HG02852 (cell line): ENCODE measurements at regions not wholly inside any gene's neighbourhood (a gene's known extent, or its start where the extent isn't known, plus 50 kb on each side); places are given as distances from the start of the nearest gene placed in this dataset.

Experiments used
- ATAC-seq: cut with Tn5 transposase; IDR thresholded peaks from one replicate; pipeline ENCODE4 v1.9.1; 2021; ENCODE audit warnings: mild to moderate bottlenecking, moderate library complexity; ENCODE audit not compliant: unreplicated experiment

DNA sequence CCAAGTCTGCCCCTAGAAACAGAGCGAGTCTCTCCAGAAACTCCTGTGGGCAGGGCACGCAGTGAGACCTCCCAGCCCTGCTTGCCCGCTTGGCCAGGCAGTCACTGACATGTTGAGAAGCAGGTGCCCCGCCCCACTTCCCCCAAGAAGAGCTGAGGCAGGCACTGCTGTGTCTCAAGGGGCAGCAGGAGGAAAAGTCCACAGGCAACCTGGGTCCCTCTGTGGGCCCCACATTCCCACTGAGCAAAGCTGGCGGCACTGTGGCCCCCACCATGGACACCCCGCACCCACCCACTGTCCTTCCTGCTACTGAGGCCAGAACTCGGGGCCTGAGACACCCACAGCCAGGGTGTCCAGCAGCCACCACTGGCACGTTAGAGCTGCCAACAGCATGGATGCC is 137.3 kb upstream of the NKX1-1 start:
- ATAC-seq, result no peak

- no peak for ATAC-seq
Observed at GRCh38 chr4:1542516-1543320, 136.5 kb upstream of the NKX1-1 start.

- ATAC-seq, result no peak
Observed at GRCh38 chr4:1542226-1542490, 135.9 kb upstream of the NKX1-1 start.

- no peak for ATAC-seq
Observed at GRCh38 chr4:1541449-1542225, 135.4 kb upstream of the NKX1-1 start.

- no peak for ATAC-seq
Observed at GRCh38 chr4:1540601-1541375, 134.5 kb upstream of the NKX1-1 start.

DNA sequence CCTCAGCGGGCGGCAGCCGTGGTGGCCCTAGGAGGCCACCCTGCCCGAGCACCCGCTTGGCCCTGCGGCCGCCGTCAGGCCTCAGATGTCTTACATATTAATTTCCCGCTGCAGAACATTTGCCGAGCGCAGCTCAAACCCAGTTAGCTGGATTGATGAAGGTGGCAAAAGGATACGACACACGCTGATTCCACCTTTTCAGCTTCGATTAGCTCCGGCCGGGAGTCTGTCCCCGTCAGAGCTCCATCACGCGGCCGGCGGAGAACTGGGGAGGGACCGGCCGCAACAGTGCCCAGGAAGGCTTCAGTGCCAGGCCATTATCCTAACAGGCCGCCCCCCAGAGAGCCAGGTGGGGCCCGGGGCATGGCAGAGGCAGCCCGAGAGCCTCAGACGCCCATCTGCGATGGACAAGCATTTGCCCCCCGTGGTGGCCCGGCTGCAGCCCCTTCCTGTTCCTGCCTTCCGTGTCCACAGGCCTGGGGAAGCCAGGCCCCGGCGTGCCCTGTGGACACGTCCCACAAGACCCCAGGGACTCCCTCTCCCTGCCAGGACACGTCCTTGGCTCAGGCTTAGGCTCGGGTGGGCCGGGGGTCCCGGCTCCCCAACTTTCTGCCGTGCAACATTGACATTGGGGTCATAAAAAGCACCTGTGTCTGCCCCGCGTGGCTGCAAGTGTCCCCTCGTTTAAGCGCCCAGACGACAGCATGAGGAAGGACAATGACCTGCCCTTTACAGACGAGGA is 133.8 kb upstream of the NKX1-1 start:
- ATAC-seq, result no peak

GRCh38 chr4:1538941-1539772 is 132.9 kb upstream of the NKX1-1 start:
- ATAC-seq, result no peak

DNA sequence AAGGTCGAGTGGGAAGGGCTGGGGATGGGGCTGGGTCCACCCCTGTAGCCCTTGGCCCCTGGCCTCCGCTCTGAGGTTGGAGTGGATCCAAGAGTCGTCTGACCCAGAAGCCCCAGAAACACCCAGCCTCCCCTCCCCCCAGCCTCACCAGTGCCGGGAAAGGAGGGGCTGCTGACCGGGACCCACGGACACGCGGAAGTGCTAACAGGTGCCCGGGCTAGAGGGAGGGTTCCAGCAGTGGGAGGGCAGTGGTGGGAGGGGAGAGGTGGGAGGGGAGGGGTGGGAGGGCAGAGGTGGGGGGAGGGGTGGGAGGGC is 131.8 kb upstream of the NKX1-1 start:
- no peak for ATAC-seq

DNA sequence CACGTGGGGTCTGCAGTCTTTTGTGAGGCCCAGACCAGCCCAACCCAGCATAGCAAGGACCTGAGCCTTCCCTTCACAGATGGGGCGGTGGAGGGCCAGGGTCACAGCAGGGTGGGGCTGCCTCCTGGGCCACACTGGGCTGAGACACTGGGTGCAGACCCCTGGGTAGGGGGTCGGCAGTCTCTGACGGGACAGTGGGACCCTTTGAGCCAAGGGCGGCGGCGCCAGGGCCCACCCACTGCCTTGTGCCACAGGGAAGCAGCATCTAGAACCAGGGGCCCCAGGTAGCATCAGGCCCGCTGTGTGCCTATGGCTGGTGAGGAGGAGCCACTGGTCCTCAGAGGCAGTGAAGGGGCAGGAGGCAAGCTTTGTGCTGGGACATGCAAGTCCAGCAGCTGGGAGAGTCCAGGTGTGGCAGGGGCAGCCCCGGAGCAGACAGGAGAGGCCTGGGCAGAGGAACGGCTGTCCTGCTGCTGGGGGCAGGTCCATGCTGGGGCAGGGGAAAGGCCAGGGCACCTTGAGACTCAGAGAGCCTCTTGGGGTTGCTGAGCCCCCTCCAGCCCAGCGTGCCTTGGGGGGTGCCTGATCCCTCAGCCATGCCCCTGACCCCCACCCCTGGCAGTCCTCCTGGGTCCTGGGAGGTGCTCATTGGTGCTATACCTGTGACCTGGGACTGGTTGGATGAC is 131.3 kb upstream of the NKX1-1 start:
- no peak for ATAC-seq

DNA sequence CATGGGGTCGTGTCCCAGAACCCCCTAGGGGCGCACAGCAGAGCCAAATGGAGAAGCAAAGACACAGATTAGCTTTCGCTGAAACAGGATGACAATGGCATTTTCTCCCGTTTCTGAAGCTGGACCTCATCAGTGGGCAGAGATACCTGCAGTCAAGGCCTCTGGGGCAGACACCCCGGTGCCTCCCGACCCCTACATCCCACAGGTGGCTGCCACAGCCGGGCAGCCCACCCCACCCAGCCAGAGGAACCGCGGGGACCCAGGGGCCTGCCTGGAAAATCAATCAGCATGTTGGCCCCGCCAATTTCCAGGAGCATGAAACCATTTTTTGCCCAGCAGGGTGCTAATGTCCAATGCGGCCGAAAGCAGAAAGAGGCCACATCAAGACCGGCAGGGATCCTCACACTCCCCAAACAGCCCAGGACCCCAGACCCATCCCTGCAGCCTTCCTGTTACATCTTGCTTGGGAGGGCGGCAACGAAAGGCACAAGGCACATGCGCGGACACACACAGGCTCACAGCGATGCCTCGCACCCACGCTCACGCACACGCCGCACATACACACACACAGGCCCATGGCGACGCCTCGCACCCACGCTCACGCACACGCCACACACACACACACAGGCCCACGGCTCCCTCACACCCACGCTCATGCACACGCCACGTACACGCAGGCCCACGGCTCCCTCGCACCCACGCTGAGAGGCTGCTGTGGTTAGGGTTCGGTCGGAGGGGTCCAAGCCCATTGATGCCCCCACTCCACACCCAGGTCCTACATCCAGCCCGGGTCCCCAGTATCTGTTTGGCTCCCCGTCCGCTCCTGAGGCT is 130.6 kb upstream of the NKX1-1 start:
- ATAC-seq, result no peak

DNA sequence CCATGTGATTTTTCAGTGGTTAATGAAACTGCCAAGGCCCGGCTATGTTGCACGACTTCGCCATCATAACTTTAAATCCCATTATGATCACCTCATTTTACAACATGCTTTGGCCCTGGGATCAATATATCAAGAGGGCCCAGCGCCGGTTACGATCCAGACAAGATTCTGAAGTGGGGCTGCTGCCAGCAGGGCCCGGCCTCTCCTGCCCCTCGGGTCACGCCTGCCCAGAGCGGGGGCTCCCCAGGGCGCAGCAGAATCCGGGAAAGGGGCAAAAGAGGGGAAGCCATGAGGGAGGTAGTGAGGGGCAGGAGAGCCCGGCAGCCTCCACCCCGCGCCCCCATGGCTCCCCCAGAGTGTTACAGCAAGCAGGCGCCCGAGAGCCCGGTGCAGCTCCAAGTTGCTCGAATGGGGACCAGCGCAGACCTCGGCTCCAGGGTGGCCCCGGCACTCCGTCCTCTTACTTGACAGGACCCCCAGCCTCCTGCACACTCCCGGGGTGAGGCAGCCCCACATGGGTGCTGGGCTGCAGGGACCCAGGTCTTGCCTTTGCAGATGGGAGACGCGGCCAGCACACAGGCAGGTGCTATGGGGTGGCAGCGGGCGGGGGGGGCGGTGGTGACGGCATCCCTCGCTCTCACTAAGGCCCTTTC is 129.8 kb upstream of the NKX1-1 start:
- ATAC-seq, result no peak

DNA sequence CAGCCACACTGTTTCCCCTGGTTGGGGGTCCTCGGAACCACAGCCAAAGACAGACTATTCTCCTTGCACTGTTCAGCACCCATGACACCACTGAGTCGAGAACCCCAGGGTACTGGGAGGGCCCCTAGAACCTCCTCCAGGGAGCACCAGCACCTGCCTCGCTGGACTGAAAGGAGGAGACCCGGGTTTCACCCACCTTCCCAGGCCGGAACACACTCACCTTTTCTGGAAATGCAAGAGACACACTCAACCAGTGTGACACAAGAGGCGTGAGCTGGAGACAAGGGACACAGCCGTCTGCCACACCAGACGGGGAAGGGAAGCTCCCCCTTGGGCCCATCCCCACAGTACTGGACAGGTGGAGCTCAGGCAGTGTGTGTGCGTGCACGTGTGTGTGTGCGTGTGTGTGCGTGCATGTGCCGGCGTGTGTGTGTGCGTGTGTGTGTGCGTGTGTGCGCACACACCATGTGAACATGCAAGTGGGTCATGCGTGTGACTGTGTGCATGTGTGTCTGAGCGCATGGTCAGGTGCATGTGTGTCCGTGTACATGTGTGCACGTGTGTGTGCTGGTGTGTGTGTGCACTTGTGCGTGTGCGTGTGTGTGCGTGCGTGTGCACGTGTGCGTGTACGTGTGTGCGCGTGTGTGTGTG is 128.8 kb upstream of the NKX1-1 start:
- no peak for ATAC-seq

- ATAC-seq, result no peak
Observed at GRCh38 chr4:1534095-1534872, 128.0 kb upstream of the NKX1-1 start.

DNA sequence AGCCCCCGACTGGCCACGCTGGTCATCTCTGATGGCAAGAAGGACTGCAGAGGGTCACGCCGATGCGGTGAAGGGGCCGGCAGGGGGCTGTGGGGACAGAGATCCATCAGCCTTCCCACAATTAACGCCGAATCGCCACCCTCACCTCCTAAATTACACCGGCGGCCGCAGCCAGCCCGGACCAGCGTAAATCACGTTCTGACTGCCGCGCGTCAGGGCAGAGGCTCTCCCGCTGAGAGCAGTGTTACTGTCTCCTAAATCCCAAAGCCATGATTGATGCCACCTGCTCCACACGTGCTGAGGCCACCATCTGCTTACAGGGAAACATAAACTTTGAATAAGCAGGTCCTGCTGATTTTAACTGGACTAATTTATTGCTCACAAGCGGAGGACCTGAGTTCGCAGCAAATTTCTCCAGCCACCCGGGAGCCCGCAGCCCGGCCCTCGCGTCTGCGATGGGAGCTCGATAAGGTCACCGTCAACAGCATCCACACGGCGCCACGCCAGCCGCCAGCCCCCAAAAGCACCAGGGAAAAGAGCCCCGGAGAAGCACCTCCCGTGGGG is 127.3 kb upstream of the NKX1-1 start:
- no peak for ATAC-seq

DNA sequence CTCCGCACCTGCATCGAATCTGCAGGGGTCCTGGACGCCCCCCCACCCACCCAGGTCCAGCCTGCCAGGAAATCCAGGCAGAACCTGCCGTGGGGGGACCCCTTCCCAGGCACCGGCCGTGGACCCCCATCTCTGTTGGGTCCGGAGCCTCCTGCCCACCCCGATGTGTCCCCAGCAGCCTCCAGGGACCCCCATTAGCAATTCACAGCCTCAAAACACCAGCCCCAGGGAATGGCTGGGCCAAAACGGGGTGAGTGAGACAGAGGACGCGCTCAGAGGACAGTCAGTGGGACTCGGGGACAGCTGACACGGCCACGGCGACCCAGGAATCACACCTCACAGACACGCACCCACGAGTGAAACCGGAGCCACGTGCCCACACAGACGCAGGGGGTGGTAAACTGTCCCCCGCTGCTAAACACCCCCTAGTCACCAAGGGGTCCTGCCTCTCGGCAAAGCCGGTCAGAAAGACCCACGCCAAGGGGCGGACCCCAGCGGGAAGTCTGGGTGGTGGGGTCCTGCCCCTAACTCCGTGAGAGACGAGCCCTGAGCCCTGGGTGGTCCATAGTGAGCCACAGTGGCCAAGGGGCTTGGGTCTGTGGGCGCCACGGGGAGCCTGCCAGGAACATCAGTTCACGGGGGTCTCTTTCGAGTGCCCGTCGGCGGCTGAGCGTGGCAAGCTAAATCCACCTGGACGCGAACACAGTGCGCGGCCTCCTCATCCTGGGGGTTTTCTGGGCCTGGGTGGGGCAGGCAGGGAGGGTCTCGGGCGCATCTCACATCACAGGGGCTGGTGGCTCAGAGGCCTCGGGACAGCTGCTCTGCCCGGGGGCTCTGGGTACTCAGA is 126.5 kb upstream of the NKX1-1 start:
- no peak for ATAC-seq
